CD4-positive, CD25-positive, alpha-beta regulatory T cell (primary cell): ENCODE measurements at regions not wholly inside any gene's neighbourhood (a gene's known extent, or its start where the extent isn't known, plus 50 kb on each side); places are given as distances from the start of the nearest gene placed in this dataset.

ENCODE experiments used
- ATAC-seq, 2 donors: fragments of 150-1000 bp; cut with Tn5 transposase; one replicate each; pipeline ENCODE4 v1.10.0; 2021; ENCODE audit warnings: low read depth in 2 of 2, moderate number of reproducible peaks in 2 of 2, moderate library complexity in 1 of 2
- DNase-seq, 3 donors: peaks; one replicate each; pipeline versions ENCODE4 v3.0.0 to v3.0.0-alpha.2; 2012 to 2022; ENCODE audit warnings: mixed read lengths in 1 of 3
- H3K27ac ChIP-seq: one replicate; pipeline ENCODE4 v1.7.0; 2013; ENCODE audit warnings: mild to moderate bottlenecking, low read length; ENCODE audit not compliant: insufficient read depth, poor library complexity, severe bottlenecking
- H3K27me3 ChIP-seq: one replicate; pipeline ENCODE4 v1.7.0; 2013; ENCODE audit warnings: low read length; ENCODE audit not compliant: control insufficient read depth, insufficient read depth
- H3K36me3 ChIP-seq: one replicate; pipeline ENCODE4 v1.7.0; 2013; ENCODE audit warnings: mild to moderate bottlenecking, low read length, moderate library complexity; ENCODE audit not compliant: control insufficient read depth, insufficient read depth
- H3K4me1 ChIP-seq: 2 replicates; pipeline ENCODE4 v1.7.0; 2013; ENCODE audit warnings: mild to moderate bottlenecking, low read length; ENCODE audit not compliant: insufficient read depth, control insufficient read depth, poor library complexity, severe bottlenecking
- H3K4me3 ChIP-seq: one replicate; pipeline ENCODE4 v1.7.0; 2013; ENCODE audit warnings: low read depth, mild to moderate bottlenecking, low read length, moderate library complexity
- H3K9me3 ChIP-seq, 2 experiments: 1 replicate in 1 of 2; 2 replicates in 1 of 2; pipeline ENCODE4 v1.7.0; 2013; ENCODE audit warnings: low read length in 2 of 2, mild to moderate bottlenecking in 1 of 2, moderate library complexity in 1 of 2; ENCODE audit not compliant: control insufficient read depth in 2 of 2
- H3K27ac Mint-ChIP-seq, 3 donors: one replicate each; pipeline ENCODE4 v1.8.0; 2020 to 2022; ENCODE audit warnings: mild to moderate bottlenecking in 3 of 3, mixed read lengths in 3 of 3, moderate library complexity in 2 of 3
- H3K27me3 Mint-ChIP-seq: one replicate; pipeline ENCODE4 v1.8.0; 2022; ENCODE audit warnings: mild to moderate bottlenecking, mixed read lengths
- H3K36me3 Mint-ChIP-seq: one replicate; pipeline ENCODE4 v1.8.0; 2020; ENCODE audit warnings: mixed read lengths
- H3K4me1 Mint-ChIP-seq, 4 donors: one replicate each; pipeline ENCODE4 v1.8.0; 2020 to 2022; ENCODE audit warnings: mixed read lengths in 4 of 4, mild to moderate bottlenecking in 1 of 4
- H3K4me3 Mint-ChIP-seq, 4 donors: one replicate each; pipeline ENCODE4 v1.8.0; 2020 to 2022; ENCODE audit warnings: mild to moderate bottlenecking in 4 of 4, mixed read lengths in 4 of 4, moderate library complexity in 3 of 4
- H3K9me3 Mint-ChIP-seq, 7 donors: one replicate each; pipeline ENCODE4 v1.8.0; 2020 to 2022; ENCODE audit warnings: mixed read lengths in 7 of 7, mild to moderate bottlenecking in 3 of 7, moderate library complexity in 2 of 7

- Mint-ChIP-seq H3K27me3 (no peaks in the 10 kb centered on the region), H3K9me3 (peaks cover 0 to 3% (median 0%) of the 10 kb centered on the region in 7 donors), H3K36me3 (no peaks in the 10 kb centered on the region), H3K4me1 (no peaks in the 10 kb centered on the region), H3K27ac (no peak overlapping the region), H3K4me3 (no peak overlapping the region)
- no peak overlapping the region for H3K4me3 ChIP-seq
- DNase-seq (no peak), ATAC-seq (no peak)
- H3K36me3 ChIP-seq = no peaks in the 10 kb centered on the region
- no peaks in the 10 kb centered on the region for H3K4me1 ChIP-seq
- H3K27ac ChIP-seq = no peak overlapping the region
- no peaks in the 10 kb centered on the region for H3K9me3 ChIP-seq
- H3K27me3 ChIP-seq = no peaks in the 10 kb centered on the region
Measured at GRCh38 chr3:176737480-176738110, 459.7 kb downstream of the TBL1XR1 start.

- Mint-ChIP-seq H3K27me3 (no peaks in the 10 kb centered on the region), H3K9me3 (peaks cover 0 to 3% (median 0%) of the 10 kb centered on the region in 7 donors), H3K4me3 (no peak overlapping the region), H3K27ac (no peak overlapping the region), H3K36me3 (no peaks in the 10 kb centered on the region), H3K4me1 (no peaks in the 10 kb centered on the region)
- H3K27ac ChIP-seq = no peak overlapping the region
- H3K9me3 ChIP-seq = no peaks in the 10 kb centered on the region
- H3K4me1 ChIP-seq = no peaks in the 10 kb centered on the region
- DNase-seq (no peak), ATAC-seq (no peak)
- H3K27me3 ChIP-seq = no peaks in the 10 kb centered on the region
- no peaks in the 10 kb centered on the region for H3K36me3 ChIP-seq
- no peak overlapping the region for H3K4me3 ChIP-seq
Measured at GRCh38 chr3:176734146-176734545, 463.1 kb downstream of the TBL1XR1 start.

- H3K9me3 ChIP-seq = no peaks in the 10 kb centered on the region
- ATAC-seq (no peak), DNase-seq (no peak)
- no peak overlapping the region for H3K27ac ChIP-seq
- Mint-ChIP-seq H3K27me3 (no peaks in the 10 kb centered on the region), H3K36me3 (no peaks in the 10 kb centered on the region), H3K27ac (no peak overlapping the region), H3K9me3 (peaks cover 0 to 8% (median 0%) of the 10 kb centered on the region in 7 donors), H3K4me3 (no peak overlapping the region), H3K4me1 (no peaks in the 10 kb centered on the region)
- H3K4me3 ChIP-seq = no peak overlapping the region
- H3K36me3 ChIP-seq = no peaks in the 10 kb centered on the region
- no peaks in the 10 kb centered on the region for H3K4me1 ChIP-seq
- no peaks in the 10 kb centered on the region for H3K27me3 ChIP-seq
Measured at GRCh38 chr3:176724394-176724759, 472.9 kb downstream of the TBL1XR1 start.

- no peaks in the 10 kb centered on the region for H3K27me3 ChIP-seq
- no peak for DNase-seq
- no peaks in the 10 kb centered on the region for H3K9me3 ChIP-seq
- H3K36me3 ChIP-seq = no peaks in the 10 kb centered on the region
- no peak overlapping the region for H3K27ac ChIP-seq
- Mint-ChIP-seq H3K27me3 (no peaks in the 10 kb centered on the region), H3K9me3 (peaks cover 0 to 7% (median 0%) of the 10 kb centered on the region in 7 donors), H3K4me1 (no peaks in the 10 kb centered on the region), H3K27ac (no peak overlapping the region), H3K4me3 (no peak overlapping the region), H3K36me3 (no peaks in the 10 kb centered on the region)
- no peak for ATAC-seq
- no peaks in the 10 kb centered on the region for H3K4me1 ChIP-seq
- H3K4me3 ChIP-seq = no peak overlapping the region
Measured at GRCh38 chr3:176723758-176724393, 473.4 kb downstream of the TBL1XR1 start.

GRCh38 chr3:176714034-176714433 lies 483.2 kb downstream of the TBL1XR1 start:
- DNase-seq (no peak), ATAC-seq (no peak)
- H3K27ac Mint-ChIP-seq = no peak overlapping the region
- Histone ChIP-seq H3K36me3 (no peaks in the 10 kb centered on the region), H3K27me3 (no peaks in the 10 kb centered on the region), H3K9me3 (no peaks in the 10 kb centered on the region), H3K4me3 (no peak overlapping the region), H3K27ac (no peak overlapping the region), H3K4me1 (no peaks in the 10 kb centered on the region)
- H3K36me3 Mint-ChIP-seq = no peaks in the 10 kb centered on the region
- no peaks in the 10 kb centered on the region for H3K27me3 Mint-ChIP-seq
- no peaks in the 10 kb centered on the region for H3K4me1 Mint-ChIP-seq
- H3K9me3 Mint-ChIP-seq = peaks cover 0 to 4% (median 0%) of the 10 kb centered on the region in 7 donors
- no peak overlapping the region for H3K4me3 Mint-ChIP-seq

GRCh38 chr3:176712191-176712590 lies 485.1 kb downstream of the TBL1XR1 start:
- Mint-ChIP-seq H3K4me3 (no peak overlapping the region), H3K27me3 (no peaks in the 10 kb centered on the region), H3K9me3 (peaks cover 0 to 6% (median 2%) of the 10 kb centered on the region in 7 donors), H3K4me1 (no peaks in the 10 kb centered on the region), H3K36me3 (no peaks in the 10 kb centered on the region), H3K27ac (no peak overlapping the region)
- Histone ChIP-seq H3K36me3 (no peaks in the 10 kb centered on the region), H3K27me3 (no peaks in the 10 kb centered on the region), H3K9me3 (no peaks in the 10 kb centered on the region), H3K4me1 (no peaks in the 10 kb centered on the region), H3K4me3 (no peak overlapping the region), H3K27ac (no peak overlapping the region)
- ATAC-seq (no peak), DNase-seq (no peak)

- H3K4me3 ChIP-seq = no peak overlapping the region
- Mint-ChIP-seq H3K36me3 (no peaks in the 10 kb centered on the region), H3K4me1 (no peaks in the 10 kb centered on the region), H3K4me3 (no peak overlapping the region), H3K27ac (no peak overlapping the region), H3K27me3 (peaks cover 6% of the 10 kb centered on the region), H3K9me3 (peaks cover 0 to 6% (median 2%) of the 10 kb centered on the region in 7 donors)
- H3K9me3 ChIP-seq = no peaks in the 10 kb centered on the region
- no peaks in the 10 kb centered on the region for H3K27me3 ChIP-seq
- H3K27ac ChIP-seq = no peak overlapping the region
- H3K4me1 ChIP-seq = no peaks in the 10 kb centered on the region
- DNase-seq (no peak), ATAC-seq (no peak)
- H3K36me3 ChIP-seq = no peaks in the 10 kb centered on the region
Measured at GRCh38 chr3:176699288-176699687, 498.0 kb downstream of the TBL1XR1 start.

GRCh38 chr3:176697284-176697889 lies 499.9 kb downstream of the TBL1XR1 start:
- H3K27ac ChIP-seq = no peak overlapping the region
- H3K27me3 ChIP-seq = no peaks in the 10 kb centered on the region
- ATAC-seq (no peak), DNase-seq (no peak)
- Mint-ChIP-seq H3K27me3 (peaks cover 6% of the 10 kb centered on the region), H3K27ac (no peak overlapping the region), H3K36me3 (no peaks in the 10 kb centered on the region), H3K4me3 (no peak overlapping the region), H3K9me3 (peaks cover 0 to 6% (median 0%) of the 10 kb centered on the region in 7 donors), H3K4me1 (no peaks in the 10 kb centered on the region)
- no peaks in the 10 kb centered on the region for H3K4me1 ChIP-seq
- H3K36me3 ChIP-seq = no peaks in the 10 kb centered on the region
- H3K4me3 ChIP-seq = no peak overlapping the region
- H3K9me3 ChIP-seq = no peaks in the 10 kb centered on the region
